Astrocyte (in vitro differentiated cells and primary cell): ENCODE measurements at regions not wholly inside any gene's neighbourhood (a gene's known extent, or its start where the extent isn't known, plus 50 kb on each side); places are given as distances from the start of the nearest gene placed in this dataset.

Experiments
- CTCF ChIP-seq: IDR thresholded peaks from 2 replicates; pipeline ENCODE4 v1.5.1; 2011; ENCODE audit warnings: low read depth, mild to moderate bottlenecking, inconsistent platforms, low read length, moderate library complexity; ENCODE audit not compliant: insufficient read depth
- EZH2 ChIP-seq: IDR thresholded peaks from 2 replicates; pipeline ENCODE4 v1.6.1; 2012; ENCODE audit warnings: mild to moderate bottlenecking, low read length, inconsistent platforms; ENCODE audit not compliant: insufficient read depth

- no peak for TF ChIP-seq CTCF
- TF ChIP-seq EZH2, result no peak
Observed at GRCh38 chr4:121454251-121454979, 73.6 kb upstream of the QRFPR start.
